ENCODE measurements at regions not wholly inside any gene's neighbourhood (a gene's known extent, or its start where the extent isn't known, plus 50 kb on each side); places are given as distances from the start of the nearest gene placed in this dataset.
A peak's percentile ranks its signal among the peaks of the same experiment; 100 is the strongest.

DNA sequence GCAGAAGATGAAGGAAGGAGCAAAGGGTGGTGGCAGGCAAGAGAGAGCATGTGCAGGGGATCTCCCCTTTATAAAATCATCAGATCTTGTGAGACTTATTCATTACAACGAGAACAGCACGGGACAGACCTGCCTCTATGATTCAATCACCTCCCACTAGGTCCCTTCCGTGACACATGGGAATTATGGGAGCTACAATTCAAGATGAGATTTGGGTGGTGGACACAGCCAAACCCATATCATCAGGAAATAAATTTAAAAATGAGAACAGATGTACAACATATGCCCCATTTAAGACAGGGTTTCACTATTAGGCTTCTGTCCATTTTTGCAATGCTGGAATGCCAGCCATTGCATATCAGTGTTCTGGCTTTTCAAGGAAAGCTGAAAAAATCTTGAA is 346.7 kb upstream of the SLIT2 start:
- DNase-seq (ENCODE audit: low spot score): no peak

DNA sequence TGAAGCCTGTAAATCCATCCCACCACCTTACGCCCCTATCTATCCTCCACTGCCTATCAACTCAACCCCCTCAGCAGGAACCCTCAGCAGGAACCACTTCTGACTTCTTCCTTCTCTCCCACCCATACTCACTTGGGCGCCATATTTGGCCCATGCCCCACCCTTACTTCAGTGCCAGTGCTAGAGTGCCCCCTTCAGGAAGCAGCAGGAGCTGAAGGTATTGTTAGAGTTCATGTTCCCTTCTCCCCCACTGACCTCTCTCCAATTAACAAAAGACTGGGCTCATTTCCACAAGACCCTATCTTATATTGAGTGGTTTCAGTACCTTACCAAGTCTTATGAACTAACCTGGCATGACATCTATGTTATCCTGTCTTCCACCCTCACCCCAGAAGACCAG is 363.1 kb upstream of the SLIT2 start:
- no peak for DNase-seq (ENCODE audit: low spot score)

DNA sequence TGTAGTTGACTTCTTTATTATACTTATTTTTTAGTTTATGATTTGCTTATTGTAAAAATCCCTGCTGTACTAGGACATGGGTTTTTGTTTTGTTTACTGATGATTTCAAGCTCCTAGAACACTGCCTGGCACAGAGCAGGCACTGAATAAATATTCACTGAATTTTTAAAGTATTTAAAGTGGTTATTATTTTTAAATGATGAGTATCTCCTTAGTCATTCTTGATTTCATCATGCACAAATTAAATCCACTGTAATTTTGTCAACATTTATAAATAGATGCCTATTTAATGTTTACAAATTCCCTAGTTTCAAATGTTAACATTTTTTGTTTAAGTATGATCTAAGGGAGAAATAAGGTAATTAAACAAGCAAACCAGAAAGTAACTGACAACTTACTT is 367.9 kb upstream of the SLIT2 start:
- DNase-seq (ENCODE audit: low spot score): no peak

DNA sequence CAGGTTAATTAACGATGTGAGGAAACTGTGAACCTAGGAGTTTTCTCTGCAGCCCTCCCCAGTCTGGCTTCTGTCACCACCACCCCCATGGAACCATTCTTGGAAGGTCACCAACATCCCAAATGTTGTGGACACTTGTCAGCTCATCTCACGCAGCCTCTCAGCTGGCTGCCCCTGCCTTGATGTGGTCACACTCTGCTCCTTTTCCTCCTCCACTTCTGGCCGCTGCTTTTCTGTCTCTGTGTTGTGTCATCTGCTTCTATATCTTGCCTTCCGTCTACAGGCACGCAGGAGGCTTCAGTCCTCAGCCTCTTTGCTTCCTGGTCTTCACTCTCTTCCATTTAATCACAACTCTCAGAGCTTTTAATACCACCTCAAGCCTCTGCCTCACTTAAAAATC is 371.5 kb upstream of the SLIT2 start:
- no peak for DNase-seq (ENCODE audit: low spot score)

DNA sequence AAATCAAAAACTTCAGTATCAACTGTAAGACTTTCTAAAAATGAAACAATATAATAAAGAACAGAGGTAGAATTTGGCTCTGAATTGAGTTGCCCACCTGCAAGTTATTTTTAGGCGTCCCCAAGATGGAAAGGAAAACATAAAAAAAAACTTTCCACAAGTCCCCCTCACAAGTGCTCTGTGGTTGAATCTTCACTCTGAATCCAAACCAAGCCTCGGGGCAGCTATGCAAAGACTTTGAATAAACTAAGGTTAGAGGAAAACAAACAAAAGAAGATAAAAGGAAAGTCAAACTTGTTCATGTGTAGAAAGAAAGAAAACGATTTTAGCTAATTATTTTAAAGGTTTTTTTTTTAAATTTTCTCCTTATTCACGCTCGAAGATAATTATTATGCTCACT is 372.4 kb upstream of the SLIT2 start:
- no peak for DNase-seq (ENCODE audit: low spot score)

DNA sequence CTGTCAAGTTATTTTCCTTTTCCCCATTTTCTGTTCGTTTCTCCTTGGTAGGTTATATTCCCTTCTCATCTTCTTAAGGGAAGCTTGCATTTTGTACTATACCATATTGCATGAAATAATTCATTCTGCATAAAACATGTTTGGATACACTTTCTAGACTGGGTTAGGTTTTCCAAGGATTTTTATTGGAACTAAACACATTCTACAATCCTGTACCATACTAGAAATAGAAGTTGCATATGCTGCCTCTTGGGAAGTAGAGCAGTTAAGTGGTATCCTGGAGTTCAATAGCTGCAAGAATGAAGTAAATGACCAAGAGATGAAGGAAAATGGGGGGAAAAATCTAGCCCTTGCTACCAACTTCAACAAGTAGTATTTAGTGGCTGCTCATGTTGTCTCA is 393.7 kb upstream of the SLIT2 start:
- DNase-seq (ENCODE audit: low spot score): no peak

DNA sequence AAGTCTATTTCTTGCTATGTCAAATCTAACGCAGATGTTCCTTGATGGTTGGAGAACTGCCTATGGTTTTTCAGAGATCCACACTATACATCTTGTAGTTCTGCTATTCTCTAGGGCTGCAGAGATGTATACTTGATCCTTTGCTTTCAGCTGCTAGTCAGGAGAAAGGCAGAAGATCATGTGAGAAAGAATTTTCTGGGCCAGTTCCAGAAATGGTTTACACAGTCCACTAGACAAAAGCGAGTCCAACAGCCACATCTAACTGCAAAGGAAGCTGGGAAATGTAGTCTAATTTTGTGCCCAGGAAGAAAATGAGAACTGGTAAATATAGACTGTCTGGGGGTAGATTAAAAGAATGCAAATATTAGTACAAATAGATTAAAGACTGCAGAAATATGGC is 394.3 kb upstream of the SLIT2 start:
- DNase-seq (ENCODE audit: low spot score): peak; percentile 9

DNA sequence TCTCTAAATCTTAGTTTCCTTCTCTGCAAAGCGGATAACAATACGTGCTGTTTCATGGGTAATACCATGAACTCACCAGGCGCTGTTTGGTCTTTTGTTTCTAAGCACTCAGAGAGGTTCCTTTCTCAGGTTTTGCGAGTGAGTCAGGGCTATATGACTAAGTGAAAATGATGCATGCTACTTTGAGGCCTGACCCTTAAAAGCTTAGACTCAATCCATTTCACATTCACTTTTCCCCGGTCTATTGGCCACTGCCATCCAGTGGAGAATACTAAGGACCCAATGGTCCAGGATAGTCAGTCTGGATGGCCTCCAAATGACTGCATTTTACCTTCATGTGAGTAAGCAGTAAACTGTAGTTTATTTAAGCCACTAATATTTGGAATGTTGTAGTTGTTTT is 400.8 kb upstream of the SLIT2 start:
- peak; percentile 95 for DNase-seq (ENCODE audit: low spot score)

DNA sequence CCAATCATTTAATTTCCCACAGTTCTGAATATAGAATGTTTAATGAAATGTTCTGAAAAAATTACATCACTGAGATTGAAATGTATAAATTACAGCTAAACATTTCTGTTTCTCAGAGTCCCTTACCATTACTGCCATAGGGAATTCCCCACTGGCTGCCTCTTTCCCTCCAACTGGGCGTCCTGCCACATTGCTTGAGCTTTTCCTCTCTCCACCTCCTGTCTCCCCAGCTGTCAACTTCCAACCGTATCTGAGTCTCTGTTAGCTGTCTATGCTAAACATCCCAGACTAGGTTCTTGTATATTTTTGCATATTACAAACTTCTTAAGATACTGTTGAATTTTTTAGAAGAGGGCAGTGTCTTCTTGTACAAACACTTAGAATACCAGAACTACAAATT is 407.3 kb upstream of the SLIT2 start:
- peak; percentile 21 for DNase-seq (ENCODE audit: low spot score)

DNA sequence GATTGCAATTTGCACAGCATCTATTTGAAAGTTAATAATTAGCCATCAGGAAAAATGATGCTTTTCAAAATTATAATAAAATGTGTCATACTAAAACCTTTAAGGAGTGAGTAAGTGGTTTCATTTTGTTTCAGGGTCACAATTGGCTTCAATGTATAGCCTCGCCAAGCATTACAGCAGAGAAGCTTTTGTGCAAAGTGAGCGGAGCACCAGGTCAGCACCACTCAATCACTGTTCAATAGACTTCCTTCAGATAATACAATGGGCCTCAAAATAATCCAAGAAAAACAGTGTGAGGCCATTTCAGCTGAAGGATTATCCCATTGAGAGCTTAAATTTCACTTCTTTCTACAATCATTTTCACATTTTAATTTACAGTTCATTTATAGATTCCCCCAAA is 409.2 kb upstream of the SLIT2 start:
- DNase-seq (ENCODE audit: low spot score): no peak

DNA sequence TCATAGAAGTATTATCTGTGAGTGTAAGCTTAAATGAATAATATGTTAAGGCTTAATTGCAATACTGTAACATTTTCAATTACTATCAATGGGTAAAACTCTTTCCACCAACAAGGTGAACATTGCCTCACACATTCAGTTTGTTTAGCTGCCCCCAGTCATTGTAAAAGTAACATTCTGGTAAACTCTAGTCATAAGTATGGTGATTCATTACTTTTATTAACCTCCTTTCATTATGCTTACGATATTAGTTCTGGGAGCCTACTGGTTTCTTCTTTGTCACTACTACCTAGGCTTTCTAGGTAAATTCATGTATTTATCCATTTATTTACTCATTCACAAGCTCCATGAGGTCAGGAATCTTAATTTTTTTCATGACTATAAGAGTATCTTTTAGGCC is 412.8 kb upstream of the SLIT2 start:
- DNase-seq (ENCODE audit: low spot score): no peak

DNA sequence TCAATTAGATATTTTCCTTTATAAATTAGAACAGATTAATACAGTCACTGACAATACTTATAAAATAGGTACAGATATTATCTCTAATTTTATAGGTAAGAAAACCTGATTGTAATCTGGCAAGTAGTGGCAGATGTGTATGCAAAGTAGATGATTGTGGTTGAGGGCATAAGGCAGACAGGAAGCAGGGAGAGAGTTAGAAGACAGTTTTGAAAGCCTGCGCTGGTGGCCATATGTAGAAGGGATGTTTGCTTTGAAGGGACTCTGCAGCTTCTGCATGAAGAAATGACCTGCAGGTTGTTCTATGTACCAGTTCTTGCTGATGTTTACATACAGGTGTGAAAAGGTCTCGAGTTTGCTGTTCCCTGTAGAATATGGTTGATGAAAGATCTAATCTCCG is 416.3 kb upstream of the SLIT2 start:
- DNase-seq (ENCODE audit: low spot score): no peak

DNA sequence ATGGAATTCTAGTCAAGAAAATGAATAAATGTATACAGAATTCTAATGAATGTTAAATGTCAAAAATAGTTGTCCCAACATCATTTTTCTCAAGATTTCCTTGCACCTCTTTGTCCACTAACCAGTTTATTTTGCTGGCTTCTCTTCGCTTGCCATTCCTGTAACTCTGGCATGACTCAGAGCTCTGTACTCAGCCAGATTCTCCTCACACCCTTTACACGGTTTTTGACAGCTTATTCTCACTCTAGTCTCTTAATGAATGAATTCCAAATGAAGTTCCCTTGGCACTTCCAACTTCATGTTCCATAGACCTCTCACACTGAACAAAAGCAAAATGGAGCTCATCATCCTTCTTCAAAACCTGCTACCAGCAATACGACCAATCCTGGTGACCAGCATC is 419.3 kb upstream of the SLIT2 start:
- no peak for DNase-seq (ENCODE audit: low spot score)

DNA sequence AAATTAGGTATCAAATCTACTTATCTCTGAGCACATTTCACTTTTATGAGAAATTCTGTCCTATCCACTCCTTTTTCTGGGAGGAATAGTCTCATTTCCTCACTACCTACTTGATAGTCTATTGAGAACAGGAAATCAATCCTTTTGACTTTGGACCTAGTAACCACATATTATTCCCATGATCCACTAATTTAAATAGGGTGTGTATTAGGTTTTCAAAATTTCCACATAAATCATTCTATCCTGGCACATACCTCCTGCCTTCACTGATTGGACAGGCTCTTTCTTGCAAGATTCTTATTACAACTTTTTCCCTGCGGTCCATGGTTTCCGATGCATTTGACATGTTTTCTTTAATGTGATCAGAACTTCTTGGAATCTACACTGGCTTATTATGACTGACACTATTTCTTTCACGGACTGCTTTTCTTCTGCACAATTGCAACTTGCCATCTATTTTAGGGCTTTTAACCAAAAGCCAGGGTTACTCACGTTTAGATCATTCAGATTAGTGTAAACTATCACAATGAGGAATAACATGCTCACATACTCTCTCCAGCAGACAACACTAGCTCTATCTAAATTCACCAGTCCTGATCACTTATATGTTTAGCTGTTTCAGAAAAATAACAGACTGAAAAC is 419.9 kb upstream of the SLIT2 start:
- DNase-seq (ENCODE audit: low spot score): no peak

DNA sequence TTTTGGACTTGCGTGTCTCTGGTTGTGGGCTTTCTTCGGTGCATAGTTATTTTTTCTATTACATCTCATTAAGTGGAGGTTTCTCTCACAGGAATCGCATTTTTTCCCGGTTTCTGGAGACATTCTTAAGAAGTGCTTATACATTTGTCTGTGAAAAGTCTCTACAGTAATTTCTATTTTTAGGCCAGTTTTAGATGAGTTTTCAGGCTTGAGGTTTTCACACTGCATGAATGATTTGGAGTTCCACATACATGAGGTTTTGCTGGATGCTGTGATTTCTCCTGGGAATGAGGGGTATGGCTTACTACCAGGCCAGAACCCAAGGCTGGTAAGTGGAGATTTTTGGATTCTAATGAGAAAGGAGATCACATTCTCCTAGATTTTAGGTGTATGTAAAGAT is 422.6 kb upstream of the SLIT2 start:
- DNase-seq (ENCODE audit: low spot score): no peak

DNA sequence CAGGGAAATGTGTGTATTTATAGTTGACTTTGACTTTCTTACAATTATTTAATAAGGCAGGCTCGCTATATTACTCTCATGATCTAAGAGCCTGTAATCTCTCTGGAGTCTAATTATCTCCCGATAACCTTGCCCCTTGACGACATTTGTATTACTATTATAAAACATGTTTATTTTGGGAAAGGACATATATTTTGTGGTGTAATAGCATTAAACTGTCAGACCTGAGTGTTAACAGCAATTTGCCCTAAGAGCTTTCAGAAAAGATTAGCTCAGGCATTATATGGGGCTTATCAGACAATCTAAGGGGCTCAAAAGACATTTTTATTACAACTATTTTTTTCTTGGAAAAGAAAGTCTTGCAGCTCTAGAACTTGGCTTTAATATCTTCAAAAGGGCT is 427.9 kb upstream of the SLIT2 start:
- DNase-seq (ENCODE audit: low spot score): no peak

DNA sequence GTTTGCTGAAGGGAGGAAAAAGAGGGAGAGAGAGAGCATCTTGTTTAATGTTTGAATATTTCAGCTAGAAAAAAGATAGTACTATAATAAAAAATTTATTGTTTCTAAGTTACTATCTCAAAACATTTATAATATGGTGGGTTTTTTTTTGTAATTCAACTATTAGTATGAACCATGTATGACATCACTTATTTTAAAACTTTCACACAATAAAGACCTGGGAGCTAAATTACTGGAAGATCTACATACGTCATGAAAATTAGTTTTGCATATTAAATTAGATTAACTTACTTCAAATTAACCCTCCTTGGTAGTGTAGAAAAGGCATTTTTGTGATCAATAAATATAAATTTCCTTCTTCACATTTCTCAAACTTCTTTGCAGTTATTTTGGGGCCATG is 432.0 kb upstream of the SLIT2 start:
- no peak for DNase-seq (ENCODE audit: low spot score)

DNA sequence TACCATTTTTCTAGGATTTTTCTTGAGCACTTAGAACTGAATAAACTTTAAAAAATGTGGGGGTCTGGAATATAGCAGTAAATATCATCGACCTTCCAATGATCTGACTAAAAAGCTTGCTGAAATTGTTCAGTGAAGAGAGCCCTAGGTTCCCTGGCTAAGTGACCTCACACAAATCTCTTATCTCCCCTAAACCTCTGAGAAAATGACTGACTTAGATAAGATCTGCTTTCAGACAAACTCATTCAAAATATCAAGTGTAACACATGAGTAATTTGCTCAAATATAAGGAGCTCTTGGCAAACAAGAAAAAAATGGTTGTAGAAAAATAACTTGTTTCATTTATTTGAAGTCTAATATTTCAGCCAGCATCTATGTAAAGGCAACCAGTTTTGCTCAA is 441.7 kb upstream of the SLIT2 start:
- DNase-seq (ENCODE audit: low spot score): no peak

DNA sequence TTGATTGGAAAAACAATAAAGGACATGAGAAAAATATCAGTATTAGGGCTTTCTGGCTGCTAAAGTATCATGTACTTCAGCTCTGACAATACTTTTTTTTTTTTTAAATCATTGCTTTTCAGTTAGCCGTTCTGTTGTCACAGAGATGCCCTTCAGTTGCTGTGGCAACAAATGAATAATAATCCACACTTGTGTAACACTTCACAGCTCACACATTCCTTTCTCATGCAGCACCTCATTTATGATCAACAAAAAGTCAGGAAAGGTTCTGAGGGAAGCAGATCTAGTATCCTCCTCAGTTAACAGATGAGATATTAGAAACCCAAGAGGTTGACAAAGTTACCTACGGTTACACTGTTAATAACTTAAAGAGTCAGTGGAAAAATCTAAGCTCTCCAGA is 444.2 kb upstream of the SLIT2 start:
- peak; percentile 98 for DNase-seq (ENCODE audit: low spot score)

DNA sequence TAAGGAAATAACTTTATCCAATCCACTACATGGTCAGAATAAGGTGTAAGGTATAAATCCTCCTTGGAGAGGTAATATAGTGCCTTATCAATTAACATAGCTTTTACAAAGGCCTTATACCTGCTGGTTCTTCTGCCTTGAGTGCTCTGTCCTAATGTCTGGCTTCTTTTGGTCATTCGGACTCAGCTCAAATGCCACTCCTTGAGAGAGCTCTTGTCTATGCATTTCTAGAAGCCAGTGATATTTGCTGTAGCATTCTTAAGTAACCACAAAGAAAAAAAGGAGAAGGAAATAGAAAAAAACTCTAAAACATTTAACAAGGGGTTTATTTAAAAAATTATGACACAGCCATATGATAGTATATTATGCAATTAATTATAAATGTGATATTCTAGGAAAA is 444.8 kb upstream of the SLIT2 start:
- DNase-seq (ENCODE audit: low spot score): peak; percentile 61

DNA sequence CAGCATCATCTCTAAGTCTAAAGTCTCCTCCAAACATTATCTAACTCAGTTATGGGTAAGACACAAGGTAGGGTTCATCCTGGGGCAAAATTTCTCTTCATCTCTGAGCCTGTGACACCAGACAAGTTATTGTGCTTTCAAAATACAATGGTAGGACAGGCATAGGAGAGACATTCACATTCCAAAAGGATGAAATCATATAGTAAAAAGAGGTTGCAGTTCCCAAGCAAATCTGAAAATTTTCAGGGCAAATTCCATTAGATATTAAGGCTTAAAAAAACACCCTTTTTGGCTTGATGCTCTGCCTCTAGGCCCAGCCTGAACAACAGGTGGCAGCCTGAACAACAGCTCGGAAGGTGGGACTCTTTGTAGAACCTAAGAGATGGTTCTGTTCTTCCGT is 448.3 kb upstream of the SLIT2 start:
- DNase-seq (ENCODE audit: low spot score): peak; percentile 62

DNA sequence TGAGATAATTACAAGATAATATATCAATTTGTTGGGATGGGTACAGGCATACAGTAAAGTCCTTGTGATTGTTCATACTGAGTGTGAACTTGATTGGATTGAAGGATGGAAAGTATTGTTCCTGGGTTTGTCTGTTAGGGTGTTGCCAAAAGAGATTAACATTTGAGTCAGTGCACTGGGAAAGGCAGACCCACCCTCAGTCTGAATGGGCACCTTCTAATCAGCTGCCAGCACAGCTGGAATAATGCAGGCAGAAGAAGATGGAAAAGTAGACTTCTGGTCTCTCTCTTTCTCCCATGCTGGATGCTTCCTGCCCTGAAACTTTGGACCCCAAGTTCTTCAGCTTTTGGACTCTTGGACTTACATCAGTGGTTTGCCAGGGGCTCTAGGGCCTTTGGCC is 457.9 kb upstream of the SLIT2 start:
- no peak for DNase-seq (ENCODE audit: low spot score)

DNA sequence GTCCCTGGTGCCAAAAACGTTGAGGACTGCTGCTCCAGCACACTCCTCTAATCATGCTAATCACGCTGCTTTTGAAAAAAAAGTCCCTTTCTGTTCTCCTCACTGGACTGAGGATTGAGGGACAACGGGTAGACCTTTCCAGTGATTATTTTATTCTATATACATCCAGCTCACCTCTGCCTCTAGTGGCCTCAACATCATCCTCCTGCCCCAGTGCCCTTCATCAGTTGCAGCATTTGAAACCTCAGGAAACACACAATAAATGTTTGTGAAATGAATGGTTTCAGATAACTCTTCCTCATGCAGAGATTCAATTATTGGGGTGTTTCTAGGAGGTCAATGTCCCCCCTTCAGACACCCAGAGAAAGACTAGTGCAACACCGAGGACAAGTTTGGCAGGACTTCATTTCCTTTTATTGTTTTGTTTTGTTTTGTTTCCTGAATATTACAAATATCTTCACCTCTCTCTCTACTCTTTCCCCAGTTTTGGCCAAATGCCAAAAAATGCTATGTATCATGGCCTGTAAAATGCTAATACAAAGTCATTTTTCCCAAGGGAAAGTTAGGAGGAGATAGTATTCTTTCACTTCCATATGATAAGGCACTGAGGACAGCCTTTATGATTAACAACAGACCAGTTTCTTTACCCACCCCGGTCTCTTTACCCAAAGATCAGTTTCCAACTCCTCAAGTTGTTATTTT is 460.1 kb upstream of the SLIT2 start:
- DNase-seq (ENCODE audit: low spot score): no peak

DNA sequence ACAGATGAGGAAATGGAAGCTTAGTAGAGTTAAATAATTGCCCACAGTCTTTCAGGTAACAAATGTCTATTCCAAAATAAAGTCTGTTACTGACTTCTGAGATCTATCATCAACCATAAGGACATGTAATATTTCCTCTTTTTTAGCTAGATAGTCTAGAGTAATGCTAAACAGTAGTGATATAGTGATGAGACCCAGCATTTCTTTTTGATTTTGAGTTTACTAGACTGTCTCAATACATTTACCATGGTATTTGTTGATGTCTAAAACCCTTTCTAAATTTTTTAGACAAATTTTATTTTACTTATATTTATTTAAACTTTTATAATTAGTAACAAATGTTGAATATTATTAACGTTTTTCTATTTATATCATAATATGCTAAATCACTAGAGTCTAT is 465.1 kb upstream of the SLIT2 start:
- DNase-seq (ENCODE audit: low spot score): no peak
